ENCODE measurements at regions not wholly inside any gene's neighbourhood (a gene's known extent, or its start where the extent isn't known, plus 50 kb on each side); places are given as distances from the start of the nearest gene placed in this dataset.

GRCh38 chr1:234550341-234551031 lies 59.5 kb downstream of the IRF2BP2 start:
- no peaks in the 10 kb centered on the region for H3K79me2 ChIP-seq (ENCODE audit: low read length)
- DNase-seq, result no peak
- H3K4me3 ChIP-seq (ENCODE audit: low read length), result no peak overlapping the region
- H2AFZ ChIP-seq (ENCODE audit: low read length), result no peak overlapping the region
- H3K4me1 ChIP-seq (ENCODE audit: low read length), result no peaks in the 10 kb centered on the region
- H3K27ac ChIP-seq (ENCODE audit: low read length), result no peak overlapping the region
- TF ChIP-seq EZH2 (optimal IDR thresholded peaks at IDR 0.05; ENCODE audit: low read depth, low read length) (no peak), EZH2phosphoT487 (IDR thresholded peaks at IDR 0.05; ENCODE audit: low read length) (no peak), CTCF (IDR thresholded peaks at IDR 0.05; ENCODE audit: low read length) (no peak)
- no peak overlapping the region for H3K9ac ChIP-seq (ENCODE audit: low read length)
- H3K36me3 ChIP-seq (replicated peaks; ENCODE audit: insufficient read depth, low read length), result no peaks in the 10 kb centered on the region
- no peaks in the 10 kb centered on the region for H3K9me2 ChIP-seq (replicated peaks; ENCODE audit: insufficient read depth, low read length)
- no peak overlapping the region for H3K4me2 ChIP-seq (ENCODE audit: low read depth, low read length)
- no peaks in the 10 kb centered on the region for H4K20me1 ChIP-seq (ENCODE audit: insufficient read depth, low read length)
- no peaks in the 10 kb centered on the region for H3K9me3 ChIP-seq (replicated peaks; ENCODE audit: insufficient read depth, low read length)
- no peaks in the 10 kb centered on the region for H3F3A ChIP-seq (ENCODE audit: insufficient read depth, low read length)
- H3K27me3 ChIP-seq (replicated peaks; ENCODE audit: insufficient read depth, low read length), result no peaks in the 10 kb centered on the region

GRCh38 chr1:234549447-234550021 lies 60.4 kb downstream of the IRF2BP2 start:
- H3F3A ChIP-seq (ENCODE audit: insufficient read depth, low read length), result no peaks in the 10 kb centered on the region
- no peaks in the 10 kb centered on the region for H3K27me3 ChIP-seq (replicated peaks; ENCODE audit: insufficient read depth, low read length)
- no peaks in the 10 kb centered on the region for H3K36me3 ChIP-seq (replicated peaks; ENCODE audit: insufficient read depth, low read length)
- no peaks in the 10 kb centered on the region for H3K79me2 ChIP-seq (ENCODE audit: low read length)
- no peaks in the 10 kb centered on the region for H3K9me3 ChIP-seq (replicated peaks; ENCODE audit: insufficient read depth, low read length)
- no peak overlapping the region for H3K4me2 ChIP-seq (ENCODE audit: low read depth, low read length)
- no peak for TF ChIP-seq EZH2 (optimal IDR thresholded peaks at IDR 0.05; ENCODE audit: low read depth, low read length)
- TF ChIP-seq EZH2phosphoT487 (IDR thresholded peaks at IDR 0.05; ENCODE audit: low read length), result no peak
- no peak for TF ChIP-seq CTCF (IDR thresholded peaks at IDR 0.05; ENCODE audit: low read length)
- H4K20me1 ChIP-seq (ENCODE audit: insufficient read depth, low read length), result no peaks in the 10 kb centered on the region
- no peak overlapping the region for H3K9ac ChIP-seq (ENCODE audit: low read length)
- no peaks in the 10 kb centered on the region for H3K4me1 ChIP-seq (ENCODE audit: low read length)
- no peak overlapping the region for H3K4me3 ChIP-seq (ENCODE audit: low read length)
- no peak overlapping the region for H2AFZ ChIP-seq (ENCODE audit: low read length)
- no peak for DNase-seq
- no peaks in the 10 kb centered on the region for H3K9me2 ChIP-seq (replicated peaks; ENCODE audit: insufficient read depth, low read length)
- H3K27ac ChIP-seq (ENCODE audit: low read length), result no peak overlapping the region

- Histone ChIP-seq H2AFZ (ENCODE audit: low read length) (no peak overlapping the region), H3K36me3 (replicated peaks; ENCODE audit: insufficient read depth, low read length) (no peaks in the 10 kb centered on the region), H3K9me2 (replicated peaks; ENCODE audit: insufficient read depth, low read length) (no peaks in the 10 kb centered on the region), H3K4me2 (ENCODE audit: low read depth, low read length) (no peak overlapping the region), H3K9me3 (replicated peaks; ENCODE audit: insufficient read depth, low read length) (no peaks in the 10 kb centered on the region), H3K79me2 (ENCODE audit: low read length) (no peaks in the 10 kb centered on the region), H4K20me1 (ENCODE audit: insufficient read depth, low read length) (no peaks in the 10 kb centered on the region), H3K27ac (ENCODE audit: low read length) (no peak overlapping the region), H3K4me3 (ENCODE audit: low read length) (no peak overlapping the region), H3K4me1 (ENCODE audit: low read length) (no peaks in the 10 kb centered on the region), H3K27me3 (replicated peaks; ENCODE audit: insufficient read depth, low read length) (no peaks in the 10 kb centered on the region), H3K9ac (ENCODE audit: low read length) (no peak overlapping the region), H3F3A (ENCODE audit: insufficient read depth, low read length) (no peaks in the 10 kb centered on the region)
- no peak for TF ChIP-seq CTCF (IDR thresholded peaks at IDR 0.05; ENCODE audit: low read length)
- no peak for TF ChIP-seq EZH2 (optimal IDR thresholded peaks at IDR 0.05; ENCODE audit: low read depth, low read length)
- no peak for TF ChIP-seq EZH2phosphoT487 (IDR thresholded peaks at IDR 0.05; ENCODE audit: low read length)
- no peak for DNase-seq
Observed at GRCh38 chr1:234546890-234547788, 62.8 kb downstream of the IRF2BP2 start.
